ENCODE measurements at regions not wholly inside any gene's neighbourhood (a gene's known extent, or its start where the extent isn't known, plus 50 kb on each side); places are given as distances from the start of the nearest gene placed in this dataset.
A peak's percentile ranks its signal among the peaks of the same experiment; 100 is the strongest.

DNA sequence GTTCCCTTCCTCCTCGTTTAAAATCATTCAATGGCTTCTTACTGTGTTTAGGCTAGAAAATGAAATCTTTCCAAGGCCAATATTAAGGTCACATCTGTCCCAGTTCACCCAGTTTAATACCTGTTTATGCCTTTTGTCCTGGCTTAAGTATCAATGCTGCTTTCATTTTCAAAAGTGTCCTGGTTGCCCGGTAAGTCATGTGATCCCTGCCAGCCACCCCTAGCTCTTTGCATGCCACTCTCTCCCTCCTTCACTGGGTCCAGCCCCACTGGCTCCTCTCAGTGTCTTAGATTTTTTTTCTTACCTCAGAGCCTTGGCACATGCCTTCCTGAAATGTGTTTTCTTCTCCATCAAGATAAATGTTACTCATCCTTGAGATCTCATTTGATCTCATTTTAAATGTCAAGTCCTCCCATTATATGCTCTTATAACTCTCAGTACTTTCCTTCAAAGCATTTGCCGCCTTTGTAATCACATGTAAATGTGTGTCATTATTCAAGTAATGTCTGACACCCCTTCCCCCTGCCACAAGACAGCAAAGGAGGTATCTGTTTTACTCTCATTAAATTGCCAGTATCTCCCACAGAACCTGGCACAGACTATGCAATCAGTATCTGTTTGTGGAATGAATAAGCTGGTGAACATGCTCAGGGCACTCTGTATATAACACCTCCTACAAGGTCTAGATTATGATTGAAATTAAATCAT is 472.5 kb upstream of the RPS6KA3 start:
- no peak overlapping the region for H3K4me3 ChIP-seq
- no peak overlapping the region for H3K27ac ChIP-seq
- ATAC-seq (replicated peaks in 6 of 8) = peak in 1 of 8 experiments; percentile 41
- in situ Hi-C loops (cut with MboI; ENCODE audit: low pct_unique_long_range_greater_than_20kb in 2 of 9, low sequenced_read_pairs in 9 of 9, unreplicated experiment in 9 of 9) = no loop called here
- no peaks in the 10 kb centered on the region for H3K4me1 ChIP-seq (replicated peaks in 1 of 2)
- 14 to 60% (median 53%) methylated on average over 1 to 3 of the region's 3 CpGs; no CpG with 5 or more reads in 5 of the 10 experiments for WGBS, 10 experiments

DNA sequence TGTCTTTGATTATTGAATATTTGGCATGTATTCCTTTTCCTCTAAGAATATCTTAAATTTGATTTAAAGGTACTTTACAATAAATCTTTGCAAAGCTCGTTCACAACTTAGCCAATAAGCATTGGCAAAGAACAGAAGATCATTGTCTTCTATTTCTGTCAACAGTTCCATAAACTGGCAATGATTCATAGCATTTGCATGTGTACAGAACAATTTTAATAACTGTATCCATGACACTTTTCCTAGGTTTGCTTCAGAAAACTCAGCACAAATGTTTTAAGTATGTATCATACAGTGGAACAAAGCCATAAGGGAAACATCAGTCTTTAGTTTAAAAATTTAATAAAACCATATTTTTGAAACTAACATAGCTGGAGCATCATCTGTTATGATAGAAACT is 462.7 kb upstream of the RPS6KA3 start:
- in situ Hi-C loops (cut with MboI; ENCODE audit: low pct_unique_long_range_greater_than_20kb in 2 of 9, low sequenced_read_pairs in 9 of 9, unreplicated experiment in 9 of 9) = no loop called here
- WGBS, 10 experiments = 0 to 88% (median 17%) methylated on average over 1 of the region's 1 CpG; no CpG with 5 or more reads in 5 of the 10 experiments
- ATAC-seq (replicated peaks in 6 of 8) = peak in 1 of 8 experiments; percentile 24
- no peak overlapping the region for H3K4me3 ChIP-seq
- no peak overlapping the region for H3K27ac ChIP-seq
- H3K4me1 ChIP-seq (replicated peaks in 1 of 2) = no peaks in the 10 kb centered on the region

DNA sequence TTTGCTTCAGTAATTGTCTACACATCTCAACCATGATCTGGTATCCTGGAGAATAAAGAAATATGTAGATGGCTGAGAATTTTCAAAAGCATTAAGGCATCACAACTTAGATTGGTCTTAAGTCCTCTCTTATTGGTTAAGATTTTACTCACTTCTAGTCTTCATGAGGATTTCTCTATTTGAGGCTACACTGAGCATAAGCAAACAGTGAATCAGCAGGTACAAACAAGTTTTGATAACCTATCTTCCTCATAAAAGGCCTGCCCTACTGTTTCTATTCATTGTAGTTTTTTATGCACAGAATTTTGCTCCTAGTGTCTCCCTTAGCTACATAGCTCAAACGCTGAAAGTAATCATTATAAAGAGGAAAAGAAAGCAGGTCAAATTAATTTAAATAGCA is 460.7 kb upstream of the RPS6KA3 start:
- in situ Hi-C loops (cut with MboI; ENCODE audit: low pct_unique_long_range_greater_than_20kb in 2 of 9, low sequenced_read_pairs in 9 of 9, unreplicated experiment in 9 of 9) = no loop called here
- no peak for ATAC-seq (replicated peaks in 6 of 8)
- no peaks in the 10 kb centered on the region for H3K4me1 ChIP-seq (replicated peaks in 1 of 2)

DNA sequence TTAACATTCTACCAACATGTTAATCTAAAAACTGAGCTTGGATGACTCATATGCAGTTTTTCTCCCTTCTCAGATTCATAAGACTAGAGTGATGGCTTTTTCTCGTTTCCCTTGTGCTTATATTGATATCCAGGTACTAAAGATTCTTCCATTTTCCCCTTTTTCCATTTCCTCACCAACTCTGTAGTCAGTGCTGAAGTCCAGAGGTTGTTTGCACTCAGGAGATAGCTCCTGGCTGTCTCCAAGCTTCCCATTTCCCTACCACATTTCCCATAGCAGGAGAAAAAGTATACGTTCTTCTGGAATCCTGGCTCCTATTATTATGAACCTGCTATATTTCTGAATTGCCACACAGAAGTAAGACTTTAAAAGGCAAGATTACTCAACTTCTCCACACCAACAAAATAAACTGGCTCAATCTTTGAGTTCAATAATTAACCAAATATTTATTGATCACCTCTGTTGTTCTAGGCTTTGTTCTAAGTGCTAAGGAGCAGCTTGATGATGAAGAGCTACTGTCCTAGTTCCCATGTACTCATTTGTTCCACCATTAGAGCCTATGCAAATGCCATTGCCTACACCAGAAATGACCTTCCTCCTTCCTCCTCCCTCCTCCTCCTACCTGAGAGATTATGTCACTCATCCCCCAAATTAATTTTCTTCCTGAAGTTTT is 454.4 kb upstream of the RPS6KA3 start:
- 0 to 100% (median 63%) methylated on average over 1 to 2 of the region's 2 CpGs; no CpG with 5 or more reads in 5 of the 10 experiments for WGBS, 10 experiments
- no peak overlapping the region for H3K27ac ChIP-seq
- in situ Hi-C loops (cut with MboI; ENCODE audit: low pct_unique_long_range_greater_than_20kb in 2 of 9, low sequenced_read_pairs in 9 of 9, unreplicated experiment in 9 of 9) = no loop called here
- ATAC-seq (replicated peaks in 6 of 8) = no peak
- no peak overlapping the region for H3K4me3 ChIP-seq
- H3K4me1 ChIP-seq (replicated peaks in 1 of 2) = no peaks in the 10 kb centered on the region

More for the DNA sequence above, 460.7 kb upstream of the RPS6KA3 start:
- 10 to 100% (median 56%) methylated on average over 1 of the region's 1 CpG; no CpG with 5 or more reads in 4 of the 10 experiments for WGBS, 10 experiments
- Histone ChIP-seq H3K4me3 (no peak overlapping the region), H3K27ac (no peak overlapping the region)

DNA sequence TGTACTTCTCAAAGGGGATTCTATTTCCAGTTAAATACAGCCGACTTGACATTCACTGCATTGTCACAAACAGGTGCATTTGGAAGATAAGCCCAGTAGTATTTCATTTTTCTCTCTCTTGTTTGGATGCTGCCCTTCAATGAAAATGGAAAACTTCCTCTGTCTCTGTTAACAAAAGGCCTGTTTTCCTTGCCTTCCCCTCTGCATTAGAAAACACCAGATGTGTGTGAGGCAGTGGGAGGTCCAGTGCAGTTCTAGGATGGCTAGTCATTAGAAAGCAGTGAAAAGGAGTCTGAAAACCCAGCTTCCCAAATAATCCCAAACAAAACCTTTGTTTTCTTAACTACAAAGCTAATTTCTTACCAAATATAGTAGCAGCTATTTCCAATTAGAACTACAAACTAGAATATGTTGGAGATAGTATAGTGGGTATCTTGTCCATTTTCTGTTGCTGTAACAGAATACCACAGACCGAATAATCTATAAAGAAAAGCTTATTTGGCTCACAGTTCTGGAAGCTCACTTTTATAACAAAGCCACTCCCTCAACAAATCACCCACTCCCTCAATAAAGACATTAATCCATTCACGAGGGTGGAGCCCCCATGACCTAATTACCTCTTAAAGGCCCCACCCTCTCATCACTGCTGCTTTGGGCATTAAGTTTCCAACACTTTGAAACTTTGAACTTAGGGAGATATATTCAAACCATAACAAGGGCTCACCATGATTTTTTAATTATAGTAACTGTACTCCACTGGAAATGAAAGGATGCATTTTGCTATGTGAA is 452.1 kb upstream of the RPS6KA3 start:
- in situ Hi-C loops (cut with MboI; ENCODE audit: low pct_unique_long_range_greater_than_20kb in 2 of 9, low sequenced_read_pairs in 9 of 9, unreplicated experiment in 9 of 9) = no loop called here
- peak in 5 of 8 experiments; percentile 33 to 59 (median 51) for ATAC-seq (replicated peaks in 6 of 8)
- Histone ChIP-seq H3K4me1 (replicated peaks in 1 of 2) (no peaks in the 10 kb centered on the region), H3K4me3 (no peak overlapping the region), H3K27ac (no peak overlapping the region)
- 0 to 23% methylated on average over 1 to 3 of the region's 3 CpGs; no CpG with 5 or more reads in 8 of the 10 experiments for WGBS, 10 experiments

DNA sequence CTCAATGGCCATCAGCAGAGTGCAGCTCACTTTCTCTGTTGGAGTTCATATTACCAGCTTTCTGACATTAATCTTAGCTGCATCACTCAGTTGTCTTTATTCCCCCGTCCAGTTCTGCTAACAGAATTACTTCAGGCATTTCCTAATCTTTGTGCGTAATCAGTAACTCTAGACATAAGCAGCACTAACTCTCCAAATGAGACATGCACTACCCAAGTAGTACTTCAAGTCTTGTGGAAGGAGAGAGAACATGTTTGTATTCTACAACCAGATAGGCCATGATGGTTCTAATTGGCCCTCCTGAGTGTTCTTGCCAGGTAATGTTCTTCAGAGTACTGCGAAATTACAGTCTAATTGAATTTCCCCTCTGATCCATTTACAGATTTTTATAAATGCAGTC is 448.5 kb upstream of the RPS6KA3 start:
- WGBS, 10 experiments = 43 to 100% (median 79%) methylated on average over 1 to 3 of the region's 3 CpGs; no CpG with 5 or more reads in 4 of the 10 experiments
- no peak for ATAC-seq (replicated peaks in 6 of 8)

DNA sequence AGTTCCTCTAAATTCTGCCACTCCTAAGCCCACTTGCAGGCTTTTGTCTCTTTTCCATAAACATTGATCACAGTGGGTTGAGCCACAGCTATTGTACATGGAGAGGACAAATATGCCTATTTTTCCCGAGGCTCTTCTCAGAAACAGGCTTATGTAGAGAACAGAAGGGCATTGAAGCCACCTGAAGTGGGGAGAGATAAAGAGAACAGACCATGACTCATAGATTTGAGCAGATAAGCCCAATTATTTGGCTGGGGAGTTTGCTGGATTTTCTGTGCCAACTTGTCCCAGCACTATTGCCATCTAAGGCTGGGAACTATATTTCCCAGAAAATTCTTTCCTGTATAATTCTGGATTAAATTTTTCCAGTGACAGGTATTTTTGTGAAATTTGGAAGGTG is 446.1 kb upstream of the RPS6KA3 start:
- no peak for ATAC-seq (replicated peaks in 6 of 8)
- WGBS, 10 experiments = 17% methylated on average over 1 of the region's 1 CpG; no CpG with 5 or more reads in 9 of the 10 experiments
- H3K4me3 ChIP-seq = no peak overlapping the region
- no peak overlapping the region for H3K27ac ChIP-seq
- no peaks in the 10 kb centered on the region for H3K4me1 ChIP-seq (replicated peaks in 1 of 2)
- in situ Hi-C loops (cut with MboI; ENCODE audit: low pct_unique_long_range_greater_than_20kb in 2 of 9, low sequenced_read_pairs in 9 of 9, unreplicated experiment in 9 of 9) = no loop called here

More for the DNA sequence above, 448.5 kb upstream of the RPS6KA3 start:
- Histone ChIP-seq H3K4me1 (replicated peaks in 1 of 2) (no peaks in the 10 kb centered on the region), H3K27ac (no peak overlapping the region), H3K4me3 (no peak overlapping the region)
- in situ Hi-C loops (cut with MboI; ENCODE audit: low pct_unique_long_range_greater_than_20kb in 2 of 9, low sequenced_read_pairs in 9 of 9, unreplicated experiment in 9 of 9) = no loop called here

DNA sequence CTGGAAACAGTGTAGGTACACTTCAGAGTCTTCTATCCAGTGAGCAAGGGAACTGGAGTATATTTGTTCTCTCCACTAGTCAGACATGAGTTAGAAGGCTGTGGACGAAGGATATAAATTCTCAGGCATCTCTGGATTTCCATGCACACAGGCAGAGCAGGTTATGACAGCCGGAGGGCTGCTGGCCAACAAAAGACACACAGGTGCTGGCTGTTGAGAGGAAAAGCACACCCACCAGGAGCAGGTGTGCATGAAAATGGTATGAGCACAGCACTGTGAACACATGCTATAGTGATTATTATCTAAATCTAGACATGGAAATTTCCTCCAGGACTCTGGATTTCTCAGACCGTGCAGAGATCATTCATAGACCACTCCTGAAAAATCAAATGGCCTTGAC is 444.7 kb upstream of the RPS6KA3 start:
- no peak for ATAC-seq (replicated peaks in 6 of 8)
- Histone ChIP-seq H3K4me1 (replicated peaks in 1 of 2) (no peaks in the 10 kb centered on the region), H3K4me3 (no peak overlapping the region), H3K27ac (no peak overlapping the region)
- in situ Hi-C loops (cut with MboI; ENCODE audit: low pct_unique_long_range_greater_than_20kb in 2 of 9, low sequenced_read_pairs in 9 of 9, unreplicated experiment in 9 of 9) = no loop called here
- WGBS, 10 experiments = 0 to 50% (median 29%) methylated on average over 2 of the region's 3 CpGs; no CpG with 5 or more reads in 6 of the 10 experiments

DNA sequence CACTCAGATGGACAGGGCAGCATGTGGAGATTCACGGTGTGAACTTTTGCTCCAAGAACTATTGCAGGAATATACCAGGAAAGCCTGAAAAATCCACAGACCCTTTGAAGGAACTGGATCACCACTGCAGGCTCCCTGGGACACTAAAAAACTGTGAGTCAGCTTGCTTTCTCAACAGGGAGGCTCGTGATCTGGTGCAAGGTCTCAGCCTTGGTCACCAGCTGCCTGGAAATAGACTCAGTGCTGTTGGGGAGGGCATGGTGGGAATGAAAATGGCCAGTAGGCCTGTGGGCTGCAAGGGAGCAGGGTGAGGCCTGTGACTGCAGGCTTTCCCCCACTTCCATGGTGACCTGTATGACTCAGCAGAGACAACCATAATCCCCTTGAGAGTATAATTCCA is 426.4 kb upstream of the RPS6KA3 start:
- in situ Hi-C loops (cut with MboI; ENCODE audit: low pct_unique_long_range_greater_than_20kb in 2 of 9, low sequenced_read_pairs in 9 of 9, unreplicated experiment in 9 of 9) = no loop called here
- Histone ChIP-seq H3K27ac (no peak overlapping the region), H3K4me3 (no peak overlapping the region), H3K4me1 (replicated peaks in 1 of 2) (no peaks in the 10 kb centered on the region)
- peak in 2 of 8 experiments; percentile 51 to 85 for ATAC-seq (replicated peaks in 6 of 8)
- WGBS, 10 experiments = 0 to 80% methylated on average over 1 of the region's 2 CpGs; no CpG with 5 or more reads in 8 of the 10 experiments

DNA sequence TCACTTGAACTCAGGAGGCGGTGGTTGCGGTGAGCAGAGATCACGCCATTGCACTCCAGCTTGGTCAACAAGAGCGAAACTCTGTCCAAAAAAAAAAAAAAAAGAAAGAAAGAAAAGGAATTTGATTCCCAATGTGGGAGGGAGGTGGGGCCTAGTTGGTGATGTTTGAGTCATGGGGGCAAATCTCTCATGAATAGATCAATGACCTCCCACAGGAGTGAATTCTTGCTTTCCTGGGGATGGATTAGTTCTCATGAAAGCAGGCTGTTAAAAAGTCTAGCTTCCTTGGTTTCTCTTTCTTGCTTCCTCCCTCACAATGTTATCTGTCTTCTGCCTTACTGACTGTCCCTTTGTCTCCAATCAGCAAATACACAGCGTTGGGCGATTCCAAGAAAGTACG is 419.5 kb upstream of the RPS6KA3 start:
- no peak overlapping the region for H3K4me3 ChIP-seq
- in situ Hi-C loops (cut with MboI; ENCODE audit: low pct_unique_long_range_greater_than_20kb in 2 of 9, low sequenced_read_pairs in 9 of 9, unreplicated experiment in 9 of 9) = no loop called here
- 60 to 100% (median 88%) methylated on average over 1 to 3 of the region's 7 CpGs; no CpG with 5 or more reads in 6 of the 10 experiments for WGBS, 10 experiments
- no peaks in the 10 kb centered on the region for H3K4me1 ChIP-seq (replicated peaks in 1 of 2)
- H3K27ac ChIP-seq = no peak overlapping the region
- ATAC-seq (replicated peaks in 6 of 8) = no peak

DNA sequence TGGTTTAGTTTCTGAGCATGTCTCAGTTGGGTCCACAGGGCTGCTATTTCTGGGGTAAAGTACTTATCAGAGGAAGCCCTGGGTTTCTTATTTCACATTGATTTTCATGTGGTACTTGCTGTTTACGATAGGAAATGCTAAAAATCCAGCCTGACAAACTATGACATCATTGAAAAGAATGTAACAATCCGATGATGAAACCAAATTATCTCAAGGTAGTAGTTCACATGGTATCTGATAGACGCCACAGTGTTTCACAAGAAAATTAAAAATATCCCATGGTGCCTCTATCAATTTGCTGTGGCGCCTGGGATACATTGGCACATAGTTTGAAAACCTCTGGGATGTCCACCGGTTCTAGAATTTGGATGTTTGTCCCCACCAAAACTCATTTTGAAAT is 418.9 kb upstream of the RPS6KA3 start:
- 31 to 100% (median 59%) methylated on average over 1 to 5 of the region's 5 CpGs; no CpG with 5 or more reads in 7 of the 10 experiments for WGBS, 10 experiments
- no peak for ATAC-seq (replicated peaks in 6 of 8)
- Histone ChIP-seq H3K4me1 (replicated peaks in 1 of 2) (no peaks in the 10 kb centered on the region), H3K27ac (no peak overlapping the region), H3K4me3 (no peak overlapping the region)
- in situ Hi-C loops (cut with MboI; ENCODE audit: low pct_unique_long_range_greater_than_20kb in 2 of 9, low sequenced_read_pairs in 9 of 9, unreplicated experiment in 9 of 9) = no loop called here

DNA sequence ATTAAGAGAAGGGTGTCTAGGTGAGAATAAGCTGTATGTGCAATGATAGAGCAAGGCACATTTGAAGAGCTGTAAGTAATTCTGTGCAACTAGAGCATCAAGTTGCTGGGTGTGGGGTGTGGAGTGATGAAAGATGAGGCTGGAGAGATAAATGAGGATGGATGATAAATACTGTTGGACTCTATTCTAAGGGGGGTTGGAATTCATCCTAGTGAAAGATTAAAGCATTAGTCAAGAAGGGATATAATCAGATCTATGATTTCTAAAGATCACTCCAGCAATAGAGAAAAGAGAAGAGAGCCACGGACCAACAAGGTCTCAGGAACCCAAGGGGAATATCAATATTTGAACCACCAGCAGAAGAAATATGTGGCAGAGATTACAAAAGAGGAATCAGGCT is 415.0 kb upstream of the RPS6KA3 start:
- 0 to 25% (median 14%) methylated on average over 1 of the region's 1 CpG; no CpG with 5 or more reads in 7 of the 10 experiments for WGBS, 10 experiments
- H3K4me3 ChIP-seq = no peak overlapping the region
- no peaks in the 10 kb centered on the region for H3K4me1 ChIP-seq (replicated peaks in 1 of 2)
- in situ Hi-C loops (cut with MboI; ENCODE audit: low pct_unique_long_range_greater_than_20kb in 2 of 9, low sequenced_read_pairs in 9 of 9, unreplicated experiment in 9 of 9) = no loop called here
- H3K27ac ChIP-seq = no peak overlapping the region
- ATAC-seq (replicated peaks in 6 of 8) = no peak

DNA sequence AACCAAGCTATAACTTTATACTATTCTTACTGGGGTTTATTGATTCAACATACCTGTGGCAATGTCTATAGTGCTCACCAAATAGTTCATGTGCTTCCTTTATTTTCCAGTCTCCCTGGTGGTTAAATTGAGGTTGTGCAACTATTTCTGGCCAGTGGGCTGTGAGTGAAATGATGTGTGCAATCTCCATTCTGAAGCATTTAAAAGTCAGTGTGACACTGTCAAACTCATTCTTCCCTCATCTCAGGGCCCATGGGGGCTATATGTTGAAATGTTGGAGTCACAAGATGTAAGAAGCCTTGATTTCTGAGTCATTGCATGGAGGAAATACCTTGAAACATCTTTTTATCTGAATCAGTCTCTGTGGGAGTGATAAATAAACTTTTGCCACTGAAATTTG is 414.3 kb upstream of the RPS6KA3 start:
- Histone ChIP-seq H3K4me3 (no peak overlapping the region), H3K27ac (no peak overlapping the region), H3K4me1 (replicated peaks in 1 of 2) (no peaks in the 10 kb centered on the region)
- in situ Hi-C loops (cut with MboI; ENCODE audit: low pct_unique_long_range_greater_than_20kb in 2 of 9, low sequenced_read_pairs in 9 of 9, unreplicated experiment in 9 of 9) = no loop called here
- ATAC-seq (replicated peaks in 6 of 8) = no peak

Measured in motor neuron (in vitro differentiated cells).